A549 (cell line): ENCODE measurements at regions not wholly inside any gene's neighbourhood (a gene's known extent, or its start where the extent isn't known, plus 50 kb on each side); places are given as distances from the start of the nearest gene placed in this dataset.

Experiments
- CBX2 ChIP-seq: fragments of 200-600 bp; sonication (generic); IDR thresholded peaks from 2 replicates; pipeline ENCODE4 v1.6.1; 2016; ENCODE audit warnings: low read depth, mild to moderate bottlenecking, borderline replicate concordance
- CBX8 ChIP-seq: fragments of 200-600 bp; sonication (generic); IDR thresholded peaks from 2 replicates; pipeline ENCODE4 v1.6.1; 2016
- EP300 ChIP-seq, 2 experiments: fragments of >200 bp; sonication (Bioruptor Twin); formaldehyde crosslinking; IDR thresholded peaks; 2 replicates in 1 of 2; 3 replicates in 1 of 2; pipeline ENCODE4 v1.6.1; 2016 to 2017
- ESRRA ChIP-seq: fragments of 150-350 bp; IDR thresholded peaks from 2 replicates; pipeline ENCODE4 v1.6.1; 2014; ENCODE audit warnings: mild to moderate bottlenecking, low read length, borderline replicate concordance
- FOSL2 ChIP-seq, 2 experiments: fragments of 450-650 bp in 1 of 2; fragments of >200 bp in 1 of 2; sonication (Bioruptor Twin) in 1 of 2; formaldehyde crosslinking; IDR thresholded peaks; 2 replicates each; pipeline versions ENCODE4 v1.5.0 to v1.6.1; 2016 to 2020; ENCODE audit warnings: mild to moderate bottlenecking in 1 of 2, moderate library complexity in 1 of 2
- FOXS1 ChIP-seq: fragments of 250-450 bp; sonication (Bioruptor Pico); IDR thresholded peaks from 2 replicates; pipeline ENCODE4 v1.5.0; 2020; ENCODE audit warnings: mild to moderate bottlenecking, moderate library complexity
- GATA3 ChIP-seq: IDR thresholded peaks from 2 replicates; pipeline ENCODE4 v1.6.1; 2012; ENCODE audit warnings: borderline replicate concordance
- HDAC2 ChIP-seq: fragments of 200-600 bp; sonication (generic); IDR thresholded peaks from 2 replicates; pipeline ENCODE4 v1.6.1; 2016
- MYC ChIP-seq: IDR thresholded peaks from 2 replicates; pipeline ENCODE4 v1.6.1; 2012; ENCODE audit warnings: mild to moderate bottlenecking, inconsistent platforms, low read length, improper control_type of control experiment, borderline replicate concordance
- POLR2A ChIP-seq: IDR thresholded peaks from 2 replicates; pipeline ENCODE4 v1.6.1; 2012; ENCODE audit warnings: mild to moderate bottlenecking, low read length
- RAD21 ChIP-seq, 2 experiments: fragments of >200 bp in 1 of 2; sonication (Bioruptor Twin) in 1 of 2; formaldehyde crosslinking in 1 of 2; IDR thresholded peaks in 1 of 2; conservative IDR thresholded peaks in 1 of 2; 2 replicates in 1 of 2; 3 replicates in 1 of 2; pipeline ENCODE4 v1.6.1; 2012 to 2018; ENCODE audit warnings: inconsistent platforms in 1 of 2
- RCOR1 ChIP-seq: fragments of 150-350 bp; IDR thresholded peaks from 2 replicates; pipeline ENCODE4 v1.6.1; 2014; ENCODE audit warnings: antibody characterized with exemption, low read length, low read depth
- TF ChIP-seq, protein P1 (sequence below): fragments of >200 bp; sonication (Bioruptor Twin); formaldehyde crosslinking; IDR thresholded peaks from 3 replicates; pipeline ENCODE4 v1.5.1; 2016
- TF ChIP-seq, protein P2 (sequence below): fragments of 150-350 bp; IDR thresholded peaks from 2 replicates; pipeline ENCODE4 v1.6.1; 2014; ENCODE audit warnings: low read depth, mild to moderate bottlenecking, low read length

DNA sequence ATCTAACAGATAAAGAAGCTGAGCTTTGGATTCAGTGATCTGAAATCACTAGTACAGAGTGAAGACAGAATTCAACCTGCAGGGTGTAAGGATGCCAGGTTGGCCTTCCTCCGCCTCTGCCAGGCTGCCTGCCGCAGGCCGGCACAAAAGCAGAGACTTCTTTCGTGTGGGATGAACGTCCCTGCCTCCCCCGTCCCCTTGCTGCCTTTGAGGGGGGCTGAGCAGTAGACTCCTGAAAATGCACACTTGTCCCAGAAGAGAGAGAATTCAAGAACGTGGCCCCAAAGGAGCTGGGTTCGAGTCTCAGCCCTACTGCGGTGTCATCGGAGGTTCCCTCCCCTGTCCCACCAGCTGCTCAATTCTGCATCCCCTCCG is 154.3 kb downstream of the BCL11B start:
- TF ChIP-seq, protein P1, sequence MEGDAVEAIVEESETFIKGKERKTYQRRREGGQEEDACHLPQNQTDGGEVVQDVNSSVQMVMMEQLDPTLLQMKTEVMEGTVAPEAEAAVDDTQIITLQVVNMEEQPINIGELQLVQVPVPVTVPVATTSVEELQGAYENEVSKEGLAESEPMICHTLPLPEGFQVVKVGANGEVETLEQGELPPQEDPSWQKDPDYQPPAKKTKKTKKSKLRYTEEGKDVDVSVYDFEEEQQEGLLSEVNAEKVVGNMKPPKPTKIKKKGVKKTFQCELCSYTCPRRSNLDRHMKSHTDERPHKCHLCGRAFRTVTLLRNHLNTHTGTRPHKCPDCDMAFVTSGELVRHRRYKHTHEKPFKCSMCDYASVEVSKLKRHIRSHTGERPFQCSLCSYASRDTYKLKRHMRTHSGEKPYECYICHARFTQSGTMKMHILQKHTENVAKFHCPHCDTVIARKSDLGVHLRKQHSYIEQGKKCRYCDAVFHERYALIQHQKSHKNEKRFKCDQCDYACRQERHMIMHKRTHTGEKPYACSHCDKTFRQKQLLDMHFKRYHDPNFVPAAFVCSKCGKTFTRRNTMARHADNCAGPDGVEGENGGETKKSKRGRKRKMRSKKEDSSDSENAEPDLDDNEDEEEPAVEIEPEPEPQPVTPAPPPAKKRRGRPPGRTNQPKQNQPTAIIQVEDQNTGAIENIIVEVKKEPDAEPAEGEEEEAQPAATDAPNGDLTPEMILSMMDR, result no peak
- TF ChIP-seq CBX2, result no peak
- no peak for TF ChIP-seq RAD21 (conservative IDR thresholded peaks at IDR 0.05 in 1 of 2, IDR thresholded peaks at IDR 0.05 in 1 of 2)
- no peak for TF ChIP-seq EP300 (IDR thresholded peaks at IDR 0.05)
- TF ChIP-seq GATA3, result no peak
- no peak for TF ChIP-seq RCOR1
- TF ChIP-seq, protein P2, sequence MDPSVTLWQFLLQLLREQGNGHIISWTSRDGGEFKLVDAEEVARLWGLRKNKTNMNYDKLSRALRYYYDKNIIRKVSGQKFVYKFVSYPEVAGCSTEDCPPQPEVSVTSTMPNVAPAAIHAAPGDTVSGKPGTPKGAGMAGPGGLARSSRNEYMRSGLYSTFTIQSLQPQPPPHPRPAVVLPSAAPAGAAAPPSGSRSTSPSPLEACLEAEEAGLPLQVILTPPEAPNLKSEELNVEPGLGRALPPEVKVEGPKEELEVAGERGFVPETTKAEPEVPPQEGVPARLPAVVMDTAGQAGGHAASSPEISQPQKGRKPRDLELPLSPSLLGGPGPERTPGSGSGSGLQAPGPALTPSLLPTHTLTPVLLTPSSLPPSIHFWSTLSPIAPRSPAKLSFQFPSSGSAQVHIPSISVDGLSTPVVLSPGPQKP, result no peak
- no peak for TF ChIP-seq POLR2A
- no peak for TF ChIP-seq CBX8
- no peak for TF ChIP-seq FOXS1 (CRISPR knock-in tag)
- no peak for TF ChIP-seq FOSL2 (IDR thresholded peaks at IDR 0.05)
- TF ChIP-seq FOSL2 (CRISPR knock-in tag; IDR thresholded peaks at IDR 0.05), result no peak
- TF ChIP-seq HDAC2, result no peak
- no peak for TF ChIP-seq ESRRA
- no peak for TF ChIP-seq MYC
